GM12891 (cell line): ENCODE measurements at regions not wholly inside any gene's neighbourhood (a gene's known extent, or its start where the extent isn't known, plus 50 kb on each side); places are given as distances from the start of the nearest gene placed in this dataset.

ENCODE experiments used
- POLR2A ChIP-seq: IDR thresholded peaks from 2 replicates; pipeline ENCODE4 v1.6.1; 2011; ENCODE audit warnings: low read depth, low read length, control low read depth
- POLR2AphosphoS5 ChIP-seq: IDR thresholded peaks from 2 replicates; pipeline ENCODE4 v1.6.1; 2011; ENCODE audit warnings: low read depth, low read length, control low read depth
- POU2F2 ChIP-seq: IDR thresholded peaks from 2 replicates; pipeline ENCODE4 v1.6.1; 2011; ENCODE audit warnings: low read depth, mild to moderate bottlenecking, control low read depth, low read length, moderate library complexity
- SPI1 ChIP-seq: IDR thresholded peaks from 2 replicates; pipeline ENCODE4 v1.6.1; 2011; ENCODE audit warnings: low read depth, low read length, control low read depth
- TAF1 ChIP-seq: IDR thresholded peaks from 2 replicates; pipeline ENCODE4 v1.6.1; 2011; ENCODE audit warnings: low read depth, low read length, control low read depth

GRCh38 chr5:33272288-33272687 is 168.5 kb upstream of the TARS1 start:
- no peak for TF ChIP-seq POLR2A
- no peak for TF ChIP-seq POLR2AphosphoS5
- TF ChIP-seq TAF1, result no peak
- no peak for TF ChIP-seq POU2F2
- no peak for TF ChIP-seq SPI1
